Mammary epithelial cell (primary cell): ENCODE measurements at regions not wholly inside any gene's neighbourhood (a gene's known extent, or its start where the extent isn't known, plus 50 kb on each side); places are given as distances from the start of the nearest gene placed in this dataset.

ENCODE experiments used
- EZH2 ChIP-seq: IDR thresholded peaks from 2 replicates; pipeline ENCODE4 v1.6.1; 2012; ENCODE audit warnings: low read length, inconsistent platforms, borderline replicate concordance
- TF ChIP-seq, protein P1 (sequence below), 2 donors: IDR thresholded peaks in 1 of 2; conservative IDR thresholded peaks in 1 of 2; 2 replicates each; pipeline ENCODE4 v1.5.1; 2011 to 2012; ENCODE audit warnings: inconsistent platforms in 2 of 2, low read length in 2 of 2, mild to moderate bottlenecking in 2 of 2, control low read depth in 1 of 2, low read depth in 1 of 2; ENCODE audit not compliant: insufficient read depth in 1 of 2; ENCODE audit errors: extremely low read depth in 1 of 2

DNA sequence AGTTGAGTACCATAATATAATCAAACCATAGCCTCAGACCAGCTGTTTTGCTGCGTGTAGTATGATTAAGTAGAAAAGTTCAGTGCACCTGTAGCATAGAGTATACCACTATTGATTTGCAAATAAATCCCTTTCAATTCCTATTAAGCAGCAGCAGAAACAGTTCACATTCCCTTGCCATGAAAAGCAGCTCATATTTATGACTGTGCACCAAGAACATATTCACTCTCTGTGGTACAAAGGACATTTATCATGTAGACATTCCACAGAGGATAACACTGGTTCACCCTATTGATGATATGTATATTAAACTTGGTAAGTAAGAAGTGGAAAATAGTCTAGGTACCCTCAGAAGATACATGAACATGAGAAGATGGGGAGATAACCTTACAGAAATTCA is 1689.1 kb upstream of the CDH6 start:
- TF ChIP-seq, protein P1, sequence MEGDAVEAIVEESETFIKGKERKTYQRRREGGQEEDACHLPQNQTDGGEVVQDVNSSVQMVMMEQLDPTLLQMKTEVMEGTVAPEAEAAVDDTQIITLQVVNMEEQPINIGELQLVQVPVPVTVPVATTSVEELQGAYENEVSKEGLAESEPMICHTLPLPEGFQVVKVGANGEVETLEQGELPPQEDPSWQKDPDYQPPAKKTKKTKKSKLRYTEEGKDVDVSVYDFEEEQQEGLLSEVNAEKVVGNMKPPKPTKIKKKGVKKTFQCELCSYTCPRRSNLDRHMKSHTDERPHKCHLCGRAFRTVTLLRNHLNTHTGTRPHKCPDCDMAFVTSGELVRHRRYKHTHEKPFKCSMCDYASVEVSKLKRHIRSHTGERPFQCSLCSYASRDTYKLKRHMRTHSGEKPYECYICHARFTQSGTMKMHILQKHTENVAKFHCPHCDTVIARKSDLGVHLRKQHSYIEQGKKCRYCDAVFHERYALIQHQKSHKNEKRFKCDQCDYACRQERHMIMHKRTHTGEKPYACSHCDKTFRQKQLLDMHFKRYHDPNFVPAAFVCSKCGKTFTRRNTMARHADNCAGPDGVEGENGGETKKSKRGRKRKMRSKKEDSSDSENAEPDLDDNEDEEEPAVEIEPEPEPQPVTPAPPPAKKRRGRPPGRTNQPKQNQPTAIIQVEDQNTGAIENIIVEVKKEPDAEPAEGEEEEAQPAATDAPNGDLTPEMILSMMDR (conservative IDR thresholded peaks at IDR 0.05 in 1 of 2, IDR thresholded peaks at IDR 0.05 in 1 of 2; ENCODE audit: extremely low read depth in 1 of 2, insufficient read depth in 1 of 2, low read depth in 1 of 2, low read length in 2 of 2): no peak
- TF ChIP-seq EZH2: no peak
